CD4-positive, alpha-beta memory T cell (primary cell): ENCODE measurements at regions not wholly inside any gene's neighbourhood (a gene's known extent, or its start where the extent isn't known, plus 50 kb on each side); places are given as distances from the start of the nearest gene placed in this dataset.

Experiments
- CTCF ChIA-PET: fragments of 350-600 bp; sonication (Branson Sonifier 250); formaldehyde crosslinking; loops from one replicate; lab custom pipeline; 2021; ENCODE audit warnings: inconsistent platforms; ENCODE audit not compliant: partially characterized antibody; lab: Charles Lee
- POLR2A ChIA-PET: fragments of 350-600 bp; sonication (Branson Sonifier 250); formaldehyde crosslinking; loops from one replicate; lab custom pipeline; 2021; ENCODE audit not compliant: partially characterized antibody; lab: Charles Lee
- DNase-seq, 5 donors: peaks; one replicate each; pipeline versions ENCODE4 v3.0.0 to v3.0.0-alpha.2; 2020 to 2022; ENCODE audit warnings: mixed read lengths in 1 of 5
- H3K27ac ChIP-seq: one replicate; pipeline ENCODE4 v1.7.0; 2013; ENCODE audit warnings: low read depth, low read length
- H3K27me3 ChIP-seq: 2 replicates; pipeline ENCODE4 v1.7.0; 2013; ENCODE audit warnings: mild to moderate bottlenecking, low read length, moderate library complexity; ENCODE audit not compliant: insufficient read depth
- H3K36me3 ChIP-seq: 2 replicates; pipeline ENCODE4 v1.7.0; 2013; ENCODE audit warnings: mild to moderate bottlenecking, low read length, moderate library complexity; ENCODE audit not compliant: insufficient read depth
- H3K4me1 ChIP-seq: 2 replicates; pipeline ENCODE4 v1.7.0; 2013; ENCODE audit warnings: mild to moderate bottlenecking, low read length, moderate library complexity; ENCODE audit not compliant: insufficient read depth
- H3K4me3 ChIP-seq, 2 donors: one replicate each; pipeline ENCODE4 v1.7.0; 2013; ENCODE audit warnings: low read length in 2 of 2, mild to moderate bottlenecking in 1 of 2
- H3K9me3 ChIP-seq, 2 donors: one replicate each; pipeline ENCODE4 v1.7.0; 2013; ENCODE audit warnings: low read length in 2 of 2, control low read depth in 1 of 2; ENCODE audit not compliant: control insufficient read depth in 1 of 2
- H3K27ac Mint-ChIP-seq, 7 donors: one replicate each; pipeline ENCODE4 v1.8.0; 2020 to 2021; ENCODE audit warnings: mixed read lengths in 7 of 7, mild to moderate bottlenecking in 6 of 7, inconsistent platforms in 3 of 7, moderate library complexity in 3 of 7
- H3K27me3 Mint-ChIP-seq, 2 donors: one replicate each; pipeline ENCODE4 v1.8.0; 2020 to 2021; ENCODE audit warnings: mixed read lengths in 2 of 2
- H3K36me3 Mint-ChIP-seq, 2 donors: one replicate each; pipeline ENCODE4 v1.8.0; 2020 to 2021; ENCODE audit warnings: mixed read lengths in 2 of 2, inconsistent platforms in 1 of 2, mild to moderate bottlenecking in 1 of 2
- H3K4me1 Mint-ChIP-seq, 4 donors: one replicate each; pipeline ENCODE4 v1.8.0; 2020 to 2021; ENCODE audit warnings: mixed read lengths in 4 of 4, mild to moderate bottlenecking in 1 of 4
- H3K4me3 Mint-ChIP-seq, 8 donors: one replicate each; pipeline ENCODE4 v1.8.0; 2020 to 2021; ENCODE audit warnings: mixed read lengths in 8 of 8, mild to moderate bottlenecking in 7 of 8, moderate library complexity in 6 of 8, inconsistent platforms in 3 of 8
- H3K9me3 Mint-ChIP-seq, 8 donors: one replicate each; pipeline ENCODE4 v1.8.0; 2020 to 2021; ENCODE audit warnings: mixed read lengths in 8 of 8, mild to moderate bottlenecking in 5 of 8, inconsistent platforms in 3 of 8, moderate library complexity in 1 of 8
- intact Hi-C: fragments of 100-400 bp; cut with micrococcal nuclease; formaldehyde crosslinking; loops from one replicate; pipeline ENCODE4 v1.15.1; 2023

DNA sequence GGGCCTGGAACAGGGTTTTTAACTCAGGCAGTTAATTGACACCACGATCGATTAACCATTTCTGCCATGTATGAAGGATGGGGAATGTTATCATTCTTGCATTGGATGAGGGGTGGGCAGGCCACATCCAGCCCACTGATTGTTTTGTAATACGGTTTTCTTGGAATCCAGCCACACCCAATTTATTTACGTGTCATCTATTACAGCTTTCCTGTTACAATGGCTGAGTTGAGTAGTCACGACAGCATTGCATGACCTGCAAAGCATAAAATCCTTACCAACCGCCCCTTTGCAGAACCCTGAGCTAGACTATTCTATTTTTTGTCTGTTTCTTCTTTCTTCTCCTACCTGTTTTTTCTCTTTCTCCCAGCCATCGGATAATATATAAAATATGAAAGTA lies 122.0 kb upstream of the STC2 start:
- Histone ChIP-seq H3K27me3 (no peaks in the 10 kb centered on the region), H3K36me3 (no peaks in the 10 kb centered on the region), H3K4me3 (no peak overlapping the region), H3K9me3 (no peaks in the 10 kb centered on the region), H3K27ac (no peak overlapping the region), H3K4me1 (no peaks in the 10 kb centered on the region)
- Mint-ChIP-seq H3K4me1 (no peaks in the 10 kb centered on the region), H3K36me3 (no peaks in the 10 kb centered on the region), H3K4me3 (no peak overlapping the region), H3K27ac (no peak overlapping the region), H3K9me3 (peaks cover 0 to 2% (median 0%) of the 10 kb centered on the region in 8 donors), H3K27me3 (no peaks in the 10 kb centered on the region)
- CTCF ChIA-PET = no interaction called here
- DNase-seq = no peak
- POLR2A ChIA-PET = no interaction called here
- intact Hi-C loops = no loop called here

GRCh38 chr5:173448856-173449255 lies 120.6 kb upstream of the STC2 start:
- Histone ChIP-seq H3K36me3 (no peaks in the 10 kb centered on the region), H3K4me3 (no peak overlapping the region), H3K4me1 (no peaks in the 10 kb centered on the region), H3K27ac (no peak overlapping the region), H3K27me3 (no peaks in the 10 kb centered on the region), H3K9me3 (no peaks in the 10 kb centered on the region)
- CTCF ChIA-PET = no interaction called here
- no peak overlapping the region for H3K4me3 Mint-ChIP-seq
- no peaks in the 10 kb centered on the region for H3K27me3 Mint-ChIP-seq
- no peaks in the 10 kb centered on the region for H3K9me3 Mint-ChIP-seq
- intact Hi-C loops = no loop called here
- POLR2A ChIA-PET = no interaction called here
- no peak overlapping the region for H3K27ac Mint-ChIP-seq
- no peaks in the 10 kb centered on the region for H3K36me3 Mint-ChIP-seq
- DNase-seq = no peak
- no peaks in the 10 kb centered on the region for H3K4me1 Mint-ChIP-seq

GRCh38 chr5:173443971-173444370 lies 115.8 kb upstream of the STC2 start:
- H3K27me3 ChIP-seq = no peaks in the 10 kb centered on the region
- Mint-ChIP-seq H3K9me3 (peaks cover 0 to 1% (median 0%) of the 10 kb centered on the region in 8 donors), H3K27me3 (peaks cover 0 to 10% of the 10 kb centered on the region in 2 donors), H3K36me3 (no peaks in the 10 kb centered on the region), H3K4me1 (no peaks in the 10 kb centered on the region), H3K27ac (no peak overlapping the region), H3K4me3 (no peak overlapping the region)
- H3K4me1 ChIP-seq = no peaks in the 10 kb centered on the region
- no peak overlapping the region for H3K27ac ChIP-seq
- no peak for DNase-seq
- no peaks in the 10 kb centered on the region for H3K9me3 ChIP-seq
- intact Hi-C loops = no loop called here
- ChIA-PET CTCF (no interaction called here), POLR2A (no interaction called here)
- H3K36me3 ChIP-seq = no peaks in the 10 kb centered on the region
- no peak overlapping the region for H3K4me3 ChIP-seq

DNA sequence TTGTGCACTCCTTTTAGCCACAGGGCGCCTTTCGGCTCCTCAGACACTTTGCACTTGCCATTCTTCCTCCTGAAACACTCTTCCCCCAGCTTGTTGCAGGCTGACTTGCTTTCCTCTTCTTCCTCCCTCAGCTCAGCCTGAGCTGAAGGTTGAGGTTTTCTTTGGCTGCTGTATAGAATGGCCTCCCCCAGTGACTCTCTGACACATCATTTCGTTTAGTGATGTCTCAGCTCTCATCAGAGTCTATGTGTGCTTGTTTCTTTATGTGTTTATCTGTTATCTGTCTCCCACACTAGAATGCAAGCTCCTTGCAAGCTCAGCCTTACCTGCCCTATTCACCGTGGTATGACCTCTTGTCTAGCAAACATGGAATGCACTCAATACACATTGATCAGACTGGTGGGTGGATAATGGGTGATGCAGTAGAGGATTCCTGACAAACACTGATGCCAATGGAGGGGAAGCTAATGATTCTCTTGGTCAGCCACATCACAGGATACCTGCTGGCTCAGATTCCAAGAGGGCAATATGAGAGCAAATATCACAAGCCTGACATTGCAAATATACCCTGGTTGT lies 112.9 kb upstream of the STC2 start:
- Histone ChIP-seq H3K36me3 (no peaks in the 10 kb centered on the region), H3K4me1 (no peaks in the 10 kb centered on the region), H3K9me3 (no peaks in the 10 kb centered on the region), H3K4me3 (no peak overlapping the region), H3K27ac (no peak overlapping the region), H3K27me3 (no peaks in the 10 kb centered on the region)
- no peak for DNase-seq
- no peak overlapping the region for H3K4me3 Mint-ChIP-seq
- POLR2A ChIA-PET = no interaction called here
- H3K27me3 Mint-ChIP-seq = peaks cover 0 to 11% of the 10 kb centered on the region in 2 donors
- CTCF ChIA-PET = no interaction called here
- no peaks in the 10 kb centered on the region for H3K4me1 Mint-ChIP-seq
- H3K27ac Mint-ChIP-seq = no peak overlapping the region
- H3K36me3 Mint-ChIP-seq = no peaks in the 10 kb centered on the region
- intact Hi-C loops = no loop called here
- H3K9me3 Mint-ChIP-seq = peaks cover 0 to 2% (median 0%) of the 10 kb centered on the region in 8 donors

DNA sequence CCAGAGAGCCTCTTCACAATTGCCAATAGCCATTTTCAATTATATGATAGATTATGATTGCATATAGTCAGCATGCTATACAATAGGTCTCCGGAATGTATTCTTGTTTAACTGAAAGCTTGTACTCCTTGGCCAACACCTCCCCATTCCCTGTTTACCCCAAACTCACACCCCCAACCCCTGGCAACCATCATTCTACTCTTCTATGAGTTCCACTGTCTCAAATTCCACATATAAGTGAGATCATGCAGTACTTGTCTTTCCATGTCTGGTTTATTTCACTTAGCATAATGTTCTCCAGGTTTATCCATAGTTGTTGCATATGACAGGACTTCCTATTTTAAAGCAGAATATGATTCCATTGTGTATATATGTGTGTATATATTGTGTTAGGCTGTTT lies 110.7 kb upstream of the STC2 start:
- ChIA-PET POLR2A (no interaction called here), CTCF (no interaction called here)
- DNase-seq = no peak
- Histone ChIP-seq H3K9me3 (no peaks in the 10 kb centered on the region), H3K27me3 (no peaks in the 10 kb centered on the region), H3K36me3 (no peaks in the 10 kb centered on the region), H3K27ac (no peak overlapping the region), H3K4me1 (no peaks in the 10 kb centered on the region), H3K4me3 (no peak overlapping the region)
- Mint-ChIP-seq H3K4me1 (no peaks in the 10 kb centered on the region), H3K9me3 (peaks cover 0 to 2% (median 0%) of the 10 kb centered on the region in 8 donors), H3K27me3 (peaks cover 0 to 11% of the 10 kb centered on the region in 2 donors), H3K36me3 (no peaks in the 10 kb centered on the region), H3K4me3 (no peak overlapping the region), H3K27ac (no peak overlapping the region)
- intact Hi-C loops = no loop called here

DNA sequence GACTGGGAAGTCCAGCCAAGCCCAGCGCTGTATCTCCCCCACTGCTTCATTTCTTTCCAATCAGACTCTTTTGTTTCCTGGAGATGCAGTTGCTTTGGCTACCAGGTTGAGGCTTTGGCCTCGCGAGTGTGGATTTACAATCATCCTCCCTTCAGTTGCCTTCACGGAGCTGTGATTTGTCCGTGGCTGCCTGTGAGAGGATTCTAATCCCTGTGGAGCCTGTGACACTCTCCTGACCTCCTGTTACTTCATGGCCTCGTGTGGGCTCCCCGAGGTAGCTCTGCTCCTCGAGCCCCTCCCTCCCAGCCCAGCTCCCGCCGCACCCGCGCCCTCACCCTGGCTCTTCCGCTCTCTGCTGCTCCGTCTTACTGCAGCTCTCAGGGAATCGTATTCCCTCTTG lies 107.2 kb upstream of the STC2 start:
- Histone ChIP-seq H3K36me3 (no peaks in the 10 kb centered on the region), H3K27me3 (no peaks in the 10 kb centered on the region), H3K27ac (no peak overlapping the region), H3K9me3 (no peaks in the 10 kb centered on the region), H3K4me3 (no peak overlapping the region), H3K4me1 (no peaks in the 10 kb centered on the region)
- intact Hi-C loops = no loop called here
- H3K27ac Mint-ChIP-seq = no peak overlapping the region
- peaks cover 0 to 2% (median 0%) of the 10 kb centered on the region in 8 donors for H3K9me3 Mint-ChIP-seq
- ChIA-PET CTCF (no interaction called here), POLR2A (no interaction called here)
- no peaks in the 10 kb centered on the region for H3K36me3 Mint-ChIP-seq
- DNase-seq = peak in 1 of 5 donors; percentile 13
- H3K4me3 Mint-ChIP-seq = no peak overlapping the region
- H3K27me3 Mint-ChIP-seq = peaks cover 0 to 8% of the 10 kb centered on the region in 2 donors
- no peaks in the 10 kb centered on the region for H3K4me1 Mint-ChIP-seq

- Histone ChIP-seq H3K4me1 (no peaks in the 10 kb centered on the region), H3K36me3 (no peaks in the 10 kb centered on the region), H3K4me3 (no peak overlapping the region), H3K9me3 (no peaks in the 10 kb centered on the region), H3K27me3 (no peaks in the 10 kb centered on the region), H3K27ac (no peak overlapping the region)
- H3K4me3 Mint-ChIP-seq = no peak overlapping the region
- intact Hi-C loops = no loop called here
- H3K9me3 Mint-ChIP-seq = peaks cover 0 to 2% (median 0%) of the 10 kb centered on the region in 8 donors
- no peak for DNase-seq
- H3K36me3 Mint-ChIP-seq = no peaks in the 10 kb centered on the region
- CTCF ChIA-PET = no interaction called here
- H3K27ac Mint-ChIP-seq = no peak overlapping the region
- POLR2A ChIA-PET = no interaction called here
- peaks cover 0 to 10% of the 10 kb centered on the region in 2 donors for H3K27me3 Mint-ChIP-seq
- no peaks in the 10 kb centered on the region for H3K4me1 Mint-ChIP-seq
Measured at GRCh38 chr5:173434270-173434669, 106.1 kb upstream of the STC2 start.

DNA sequence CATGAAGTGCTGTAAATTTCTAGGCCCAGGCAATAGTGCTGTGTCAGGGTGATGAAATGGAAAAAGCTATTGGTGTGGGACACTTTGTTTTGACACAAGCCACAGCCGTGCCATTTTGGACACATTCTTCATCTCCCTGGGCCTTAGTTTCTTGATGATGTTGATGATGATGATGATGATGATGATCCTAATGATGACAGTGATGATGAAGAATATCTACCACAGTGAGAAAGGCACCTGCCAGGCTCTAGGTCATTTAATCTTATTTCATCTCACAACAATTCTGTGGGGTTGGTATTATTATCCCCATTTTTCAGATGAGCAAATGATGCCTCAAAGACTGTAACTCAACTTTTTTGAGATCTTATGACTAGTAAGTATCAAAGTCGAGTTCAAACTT lies 102.2 kb upstream of the STC2 start:
- CTCF ChIA-PET = no interaction called here
- no peaks in the 10 kb centered on the region for H3K4me1 ChIP-seq
- DNase-seq = no peak
- no peaks in the 10 kb centered on the region for H3K4me1 Mint-ChIP-seq
- POLR2A ChIA-PET = no interaction called here
- intact Hi-C loops = no loop called here
- H3K9me3 ChIP-seq = no peaks in the 10 kb centered on the region
- H3K27me3 Mint-ChIP-seq = peaks cover 0 to 8% of the 10 kb centered on the region in 2 donors
- H3K36me3 Mint-ChIP-seq = no peaks in the 10 kb centered on the region
- H3K4me3 ChIP-seq = no peak overlapping the region
- H3K27ac ChIP-seq = no peak overlapping the region
- H3K36me3 ChIP-seq = no peaks in the 10 kb centered on the region
- H3K27me3 ChIP-seq = no peaks in the 10 kb centered on the region
- H3K4me3 Mint-ChIP-seq = no peak overlapping the region
- no peak overlapping the region for H3K27ac Mint-ChIP-seq
- H3K9me3 Mint-ChIP-seq = peaks cover 0 to 4% (median 0%) of the 10 kb centered on the region in 8 donors
